Lung (tissue), 9 donors: ENCODE measurements at regions not wholly inside any gene's neighbourhood (a gene's known extent, or its start where the extent isn't known, plus 50 kb on each side); places are given as distances from the start of the nearest gene placed in this dataset.
"Not testable (repeated sequence)": the region's sequence is repeated elsewhere in the genome, so short reads cannot be mapped to it uniquely, and the experiment has no call there.

Experiments
- ATAC-seq: fragments of 200-7000 bp; cut with Tn5 transposase; one replicate; pipeline ENCODE4 v1.9.1; 2020; ENCODE audit warnings: moderate number of reproducible peaks; ENCODE audit not compliant: insufficient read depth, low FRiP score
- DNase-seq, 3 donors: peaks; one replicate each; pipeline ENCODE4 v3.0.0-alpha.2; 2013 to 2017
- H3K27ac ChIP-seq, 2 donors: one replicate each; pipeline ENCODE4 v1.5.1; 2013; ENCODE audit warnings: mild to moderate bottlenecking in 2 of 2, moderate library complexity in 2 of 2, control low read depth in 1 of 2, inconsistent platforms in 1 of 2, low read depth in 1 of 2, low read length in 1 of 2
- H3K27me3 ChIP-seq, 3 donors: one replicate each; pipeline ENCODE4 v1.5.1; 2013; ENCODE audit warnings: low read length in 2 of 3; ENCODE audit not compliant: control insufficient read depth in 3 of 3, insufficient read depth in 3 of 3
- H3K36me3 ChIP-seq, 4 donors: one replicate each; pipeline ENCODE4 v1.5.1; 2013; ENCODE audit warnings: low read length in 4 of 4, mild to moderate bottlenecking in 1 of 4, moderate library complexity in 1 of 4; ENCODE audit not compliant: control insufficient read depth in 4 of 4, insufficient read depth in 4 of 4
- H3K4me1 ChIP-seq, 5 donors: one replicate each; pipeline ENCODE4 v1.5.1; 2013; ENCODE audit warnings: low read length in 5 of 5, mild to moderate bottlenecking in 2 of 5, moderate library complexity in 1 of 5; ENCODE audit not compliant: control insufficient read depth in 5 of 5, insufficient read depth in 5 of 5
- H3K4me3 ChIP-seq: one replicate; pipeline ENCODE4 v1.5.1; 2013; ENCODE audit warnings: mild to moderate bottlenecking, control low read depth, moderate library complexity
- H3K9ac ChIP-seq, 2 donors: one replicate each; pipeline ENCODE4 v1.5.1; 2013; ENCODE audit warnings: low read length in 2 of 2, control low read depth in 1 of 2; ENCODE audit not compliant: insufficient read depth in 1 of 2
- H3K9me3 ChIP-seq, 4 donors: one replicate each; pipeline ENCODE4 v1.5.1; 2013; ENCODE audit warnings: low read length in 3 of 4, mild to moderate bottlenecking in 1 of 4, moderate library complexity in 1 of 4; ENCODE audit not compliant: control insufficient read depth in 4 of 4, insufficient read depth in 3 of 4
- WGBS, 2 donors: extraction: QIAGEN DNeasy Blood & Tissue Kit; methylation state at CpG; one replicate each; pipeline ENCODE4 v1.1.7; 2013; 5-methylcytosine and 5-hydroxymethylcytosine counted together
- donor health status: Bipolar disorder and iron deficiency.
- donor health status: healthy.
- donor health status: DM: yes; HTN: yes; CAD: no.

DNA sequence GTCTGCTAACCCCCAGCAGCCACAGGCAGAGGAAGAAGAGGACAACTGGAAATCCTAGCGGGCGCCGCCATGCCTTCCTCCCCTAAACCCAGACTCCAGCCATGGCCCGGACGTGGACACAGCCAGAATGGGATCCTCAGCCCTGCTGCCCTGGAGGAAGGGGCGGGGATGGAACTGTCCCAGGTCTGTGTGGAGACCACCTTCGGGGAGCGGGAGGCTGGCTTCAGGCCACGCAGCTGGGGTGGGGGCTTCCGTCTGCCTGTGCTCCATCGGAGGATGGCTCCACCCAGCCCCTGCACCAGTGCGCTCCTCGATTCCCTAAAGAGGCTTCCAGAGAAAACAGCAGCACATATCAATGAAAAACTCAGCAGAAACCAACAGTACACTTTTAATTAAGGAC, 190.4 kb downstream of the KLRB1 start:
- H3K27ac ChIP-seq, H3K4me1 ChIP-seq, H3K4me3 ChIP-seq, H3K27me3 ChIP-seq, H3K36me3 ChIP-seq, DNase-seq, H3K9ac ChIP-seq, ATAC-seq, H3K9me3 ChIP-seq: not testable (repeated sequence)
- 80 to 93% methylated on average over 1 to 10 of the region's 13 CpGs for WGBS, 2 donors

DNA sequence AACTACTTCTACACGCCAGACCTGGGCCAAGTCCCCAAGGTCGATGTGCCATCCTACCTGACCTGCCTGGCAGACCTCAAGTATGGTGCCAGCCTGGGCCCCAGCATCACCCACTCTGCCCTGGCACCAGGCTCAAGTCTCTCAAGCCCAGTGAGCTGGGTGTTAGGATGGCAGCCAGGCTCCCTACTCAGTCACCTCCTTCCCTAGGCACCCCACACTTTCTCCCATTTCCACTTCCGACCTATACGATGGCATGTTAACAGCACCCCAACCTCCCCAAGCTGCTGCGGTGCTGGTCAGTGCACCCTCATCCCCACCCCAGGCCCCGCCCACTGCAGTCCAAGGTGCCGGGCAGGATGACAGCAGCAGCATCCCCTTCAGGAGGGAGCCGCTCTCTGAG, 191.4 kb downstream of the KLRB1 start:
- not testable (repeated sequence) for H3K9me3 ChIP-seq, H3K36me3 ChIP-seq, DNase-seq, H3K4me1 ChIP-seq, H3K4me3 ChIP-seq, H3K27ac ChIP-seq, ATAC-seq, H3K9ac ChIP-seq, H3K27me3 ChIP-seq
- WGBS, 2 donors, result 84 to 94% methylated on average over 6 to 7 of the region's 8 CpGs

DNA sequence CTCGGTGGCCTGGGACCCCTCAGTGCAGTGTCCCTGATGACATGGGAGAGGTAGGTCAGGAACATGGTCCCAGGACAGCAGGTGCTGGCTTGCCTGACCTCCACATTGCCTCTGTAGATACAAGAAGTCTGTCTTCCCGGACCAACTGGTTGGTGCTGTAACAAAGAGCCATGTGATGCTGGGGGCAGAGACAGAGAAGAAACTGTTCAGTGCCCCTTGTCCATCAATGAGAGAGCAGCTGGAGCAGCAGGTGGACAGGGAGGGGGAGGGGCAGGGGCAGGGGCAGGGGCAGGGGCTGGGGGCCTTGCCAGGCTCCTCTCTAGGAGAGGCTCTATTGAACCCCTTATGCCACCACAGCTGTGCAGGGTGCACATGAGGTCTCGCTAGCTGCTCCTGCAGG, 191.8 kb downstream of the KLRB1 start:
- not testable (repeated sequence) for H3K27ac ChIP-seq, DNase-seq, H3K9ac ChIP-seq, H3K9me3 ChIP-seq, H3K27me3 ChIP-seq, H3K4me3 ChIP-seq, H3K4me1 ChIP-seq, H3K36me3 ChIP-seq, ATAC-seq
- 95% methylated on average over 2 of the region's 3 CpGs; no CpG with 5 or more reads in 1 of the 2 donors for WGBS, 2 donors

GRCh38 chr12:9413862-9414261, 193.9 kb downstream of the KLRB1 start:
- H3K36me3 ChIP-seq, ATAC-seq, H3K9ac ChIP-seq, H3K27me3 ChIP-seq, DNase-seq, H3K27ac ChIP-seq, H3K9me3 ChIP-seq, H3K4me1 ChIP-seq, H3K4me3 ChIP-seq: not testable (repeated sequence)
- WGBS, 2 donors, result 79% methylated on average over 7 of the region's 7 CpGs

DNA sequence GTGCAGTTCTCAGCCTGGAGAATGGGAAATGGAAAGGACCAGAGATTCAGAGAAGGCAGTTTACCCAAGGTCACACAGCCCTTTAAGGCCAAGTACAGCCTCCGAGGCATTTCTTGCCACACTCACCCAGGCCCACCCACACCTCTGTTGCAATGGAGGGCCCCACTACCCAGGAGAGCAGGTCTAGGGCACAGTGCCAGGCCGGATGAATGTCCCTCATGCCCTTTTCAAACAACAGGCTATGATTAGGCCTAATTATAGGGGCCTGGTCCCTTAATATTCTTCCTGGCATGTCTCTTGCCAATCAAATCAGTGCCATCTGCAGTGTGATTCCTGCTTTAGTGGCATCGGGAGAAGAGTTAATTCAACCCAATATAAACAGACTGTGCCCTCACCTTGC, 195.3 kb downstream of the KLRB1 start:
- not testable (repeated sequence) for H3K9me3 ChIP-seq, H3K36me3 ChIP-seq, DNase-seq, H3K9ac ChIP-seq, ATAC-seq, H3K27ac ChIP-seq, H3K27me3 ChIP-seq, H3K4me3 ChIP-seq, H3K4me1 ChIP-seq
- 50 to 55% methylated on average over 3 of the region's 3 CpGs for WGBS, 2 donors

DNA sequence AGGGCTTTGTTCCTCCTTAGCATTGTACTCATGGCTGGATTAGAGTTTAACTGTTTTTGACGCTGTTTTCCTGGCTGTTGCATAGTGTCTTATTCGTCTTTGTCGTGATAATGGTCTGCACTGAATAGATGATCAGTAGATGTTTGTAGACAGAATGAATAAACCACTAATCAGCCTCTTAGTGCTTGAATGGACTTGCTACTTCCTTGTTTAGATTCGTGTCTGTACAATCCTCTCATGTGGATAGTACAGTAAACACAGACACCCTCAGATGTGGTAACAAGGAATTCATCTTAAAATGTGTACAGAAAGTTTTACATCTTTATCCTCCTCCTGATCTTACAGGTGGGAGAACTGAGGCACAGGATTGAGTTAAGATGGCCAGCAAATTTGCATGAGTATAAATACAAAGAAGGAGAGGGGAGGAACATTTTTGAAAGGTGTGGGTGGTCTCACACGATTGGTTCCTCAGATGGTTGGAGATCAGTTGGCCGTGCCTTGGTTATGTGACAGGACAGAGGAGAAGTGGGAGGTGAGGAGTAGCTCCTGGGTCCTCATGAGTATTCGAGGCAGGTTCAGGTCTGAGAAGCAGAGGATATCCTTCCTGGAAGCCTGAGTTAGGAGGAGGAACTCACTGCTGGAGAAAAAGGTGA, 196.0 kb downstream of the KLRB1 start:
- WGBS, 2 donors, result 36 to 61% methylated on average over 7 of the region's 7 CpGs
- ATAC-seq, H3K27me3 ChIP-seq: not testable (repeated sequence)

DNA sequence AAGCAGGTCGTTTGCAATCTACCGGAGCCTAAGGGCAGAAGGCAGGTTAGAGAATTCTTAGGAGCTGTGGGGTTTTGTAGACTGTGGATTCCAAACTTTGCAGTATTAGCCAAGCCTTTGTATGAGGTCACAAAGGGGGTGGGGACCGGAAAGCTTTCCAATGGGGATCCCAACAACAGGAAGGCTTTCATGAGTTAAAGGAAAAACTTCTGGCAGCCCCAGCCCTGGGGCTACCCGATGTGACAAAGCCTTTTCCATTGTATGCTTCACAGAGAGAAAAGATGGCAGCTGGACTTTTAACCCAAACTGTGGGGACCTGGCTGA, 199.2 kb upstream of the PZP start:
- not testable (repeated sequence) for H3K9ac ChIP-seq, H3K27me3 ChIP-seq, ATAC-seq, H3K4me1 ChIP-seq, H3K9me3 ChIP-seq, H3K36me3 ChIP-seq, H3K4me3 ChIP-seq, H3K27ac ChIP-seq
- DNase-seq, result peak in 2 of 3 donors; percentile 43 to 63
- WGBS, 2 donors, result 66 to 73% methylated on average over 4 of the region's 4 CpGs

More for the DNA sequence above, 196.0 kb downstream of the KLRB1 start:
- not testable (repeated sequence) for H3K36me3 ChIP-seq, H3K9me3 ChIP-seq, H3K27ac ChIP-seq, H3K9ac ChIP-seq, H3K4me3 ChIP-seq, H3K4me1 ChIP-seq
- DNase-seq, result peak in 1 of 3 donors; percentile 39
